ENCODE measurements at regions not wholly inside any gene's neighbourhood (a gene's known extent, or its start where the extent isn't known, plus 50 kb on each side); places are given as distances from the start of the nearest gene placed in this dataset.
"Not testable (repeated sequence)": the region's sequence is repeated elsewhere in the genome, so short reads cannot be mapped to it uniquely, and the experiment has no call there.

- TF ChIP-seq CTCF (IDR thresholded peaks at IDR 0.05; ENCODE audit: low read depth, low read length) = no peak
- no peak overlapping the region for H3K4me3 ChIP-seq (ENCODE audit: low read depth, low read length)
These were observed 103.8 kb downstream of the RNASET2 start for GRCh38 chr6:166852451-166852975.

GRCh38 chr6:166851911-166852310 is 104.4 kb downstream of the RNASET2 start:
- H3K4me3 ChIP-seq (ENCODE audit: low read depth, low read length) = no peak overlapping the region
- no peak for TF ChIP-seq CTCF (IDR thresholded peaks at IDR 0.05; ENCODE audit: low read depth, low read length)

- H3K4me3 ChIP-seq (ENCODE audit: low read depth, low read length) = no peak overlapping the region
- TF ChIP-seq CTCF (IDR thresholded peaks at IDR 0.05; ENCODE audit: low read depth, low read length) = no peak
These were observed 104.9 kb downstream of the RNASET2 start for GRCh38 chr6:166851426-166851825.

- H3K4me3 ChIP-seq (ENCODE audit: low read depth, low read length) = no peak overlapping the region
- no peak for TF ChIP-seq CTCF (IDR thresholded peaks at IDR 0.05; ENCODE audit: low read depth, low read length)
These were observed 105.7 kb downstream of the RNASET2 start for GRCh38 chr6:166850677-166851076.

GRCh38 chr6:166849749-166850183 is 106.6 kb downstream of the RNASET2 start:
- no peak for TF ChIP-seq CTCF (IDR thresholded peaks at IDR 0.05; ENCODE audit: low read depth, low read length)
- no peak overlapping the region for H3K4me3 ChIP-seq (ENCODE audit: low read depth, low read length)

GRCh38 chr6:166848979-166849748 is 107.2 kb downstream of the RNASET2 start:
- H3K4me3 ChIP-seq (ENCODE audit: low read depth, low read length) = no peak overlapping the region
- no peak for TF ChIP-seq CTCF (IDR thresholded peaks at IDR 0.05; ENCODE audit: low read depth, low read length)

GRCh38 chr6:166846446-166847142 is 109.8 kb downstream of the RNASET2 start:
- not testable (repeated sequence) for H3K4me3 ChIP-seq (ENCODE audit: low read depth, low read length)
